ENCODE measurements at regions not wholly inside any gene's neighbourhood (a gene's known extent, or its start where the extent isn't known, plus 50 kb on each side); places are given as distances from the start of the nearest gene placed in this dataset.
"Not testable (repeated sequence)": the region's sequence is repeated elsewhere in the genome, so short reads cannot be mapped to it uniquely, and the experiment has no call there.

DNA sequence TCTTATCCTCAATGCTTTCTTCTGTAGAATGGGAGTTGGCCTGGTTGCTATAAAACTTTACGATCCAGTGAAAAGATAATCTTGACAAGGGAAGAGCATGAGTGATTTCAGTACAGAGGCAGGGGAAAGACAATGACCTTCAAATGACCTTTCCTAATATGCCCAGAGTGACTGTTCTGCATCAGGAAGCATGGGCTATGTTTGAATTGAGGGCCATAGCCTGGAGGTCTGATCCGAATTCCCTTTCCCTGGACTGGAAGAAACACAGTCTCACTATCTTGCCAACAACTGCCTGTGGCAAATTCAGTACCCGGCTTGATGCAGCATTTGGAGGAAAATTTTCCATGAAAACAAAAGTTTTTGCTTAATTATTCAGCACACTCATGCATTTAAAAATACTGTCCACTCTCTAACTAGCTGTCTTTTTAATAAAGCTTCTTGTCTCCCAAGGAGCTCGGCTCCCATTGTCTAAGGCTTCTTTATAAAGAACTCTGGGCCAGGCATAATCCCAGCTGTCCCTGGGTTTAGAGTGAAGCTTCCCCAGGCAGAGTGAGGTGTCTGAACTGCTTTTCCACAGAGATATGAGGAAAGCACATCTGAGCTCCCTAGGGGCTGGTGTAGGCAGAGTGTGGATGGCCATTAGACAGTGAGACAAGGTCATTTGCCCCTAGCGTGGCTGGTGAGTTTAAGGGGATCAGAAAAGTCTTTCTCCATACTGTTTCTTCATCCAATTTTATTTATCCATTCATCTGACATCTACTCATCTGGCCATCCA lies 132.7 kb upstream of the CADM1 start:
- H3K4me3 ChIP-seq (ENCODE audit: low read depth, low read length), result no peak overlapping the region
- DNase-seq (ENCODE audit: low read depth), result no peak
- TF ChIP-seq, protein P1, sequence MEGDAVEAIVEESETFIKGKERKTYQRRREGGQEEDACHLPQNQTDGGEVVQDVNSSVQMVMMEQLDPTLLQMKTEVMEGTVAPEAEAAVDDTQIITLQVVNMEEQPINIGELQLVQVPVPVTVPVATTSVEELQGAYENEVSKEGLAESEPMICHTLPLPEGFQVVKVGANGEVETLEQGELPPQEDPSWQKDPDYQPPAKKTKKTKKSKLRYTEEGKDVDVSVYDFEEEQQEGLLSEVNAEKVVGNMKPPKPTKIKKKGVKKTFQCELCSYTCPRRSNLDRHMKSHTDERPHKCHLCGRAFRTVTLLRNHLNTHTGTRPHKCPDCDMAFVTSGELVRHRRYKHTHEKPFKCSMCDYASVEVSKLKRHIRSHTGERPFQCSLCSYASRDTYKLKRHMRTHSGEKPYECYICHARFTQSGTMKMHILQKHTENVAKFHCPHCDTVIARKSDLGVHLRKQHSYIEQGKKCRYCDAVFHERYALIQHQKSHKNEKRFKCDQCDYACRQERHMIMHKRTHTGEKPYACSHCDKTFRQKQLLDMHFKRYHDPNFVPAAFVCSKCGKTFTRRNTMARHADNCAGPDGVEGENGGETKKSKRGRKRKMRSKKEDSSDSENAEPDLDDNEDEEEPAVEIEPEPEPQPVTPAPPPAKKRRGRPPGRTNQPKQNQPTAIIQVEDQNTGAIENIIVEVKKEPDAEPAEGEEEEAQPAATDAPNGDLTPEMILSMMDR (IDR thresholded peaks at IDR 0.05; ENCODE audit: insufficient read depth, low read depth, low read length), result no peak

DNA sequence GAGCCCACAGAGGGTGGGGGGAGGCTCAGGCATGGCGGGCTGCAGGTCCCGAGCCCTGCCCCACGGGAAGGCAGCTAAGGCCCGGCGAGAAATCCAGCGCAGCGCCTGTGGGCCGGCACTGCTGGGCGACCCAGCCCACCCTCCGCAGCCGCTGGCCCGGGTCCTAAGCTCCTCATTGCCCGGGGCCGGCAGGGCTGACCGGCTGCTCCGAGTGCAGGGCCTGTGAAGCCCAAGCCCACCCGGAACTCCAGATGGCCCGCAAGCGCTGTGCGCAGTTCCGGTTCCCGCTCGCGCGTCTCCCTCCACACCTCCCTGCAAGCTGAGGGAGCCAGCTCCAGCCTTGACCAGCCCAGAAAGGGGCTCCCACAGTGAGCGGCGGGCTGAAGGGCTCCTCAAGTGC lies 129.8 kb upstream of the CADM1 start:
- not testable (repeated sequence) for DNase-seq (ENCODE audit: low read depth)

DNA sequence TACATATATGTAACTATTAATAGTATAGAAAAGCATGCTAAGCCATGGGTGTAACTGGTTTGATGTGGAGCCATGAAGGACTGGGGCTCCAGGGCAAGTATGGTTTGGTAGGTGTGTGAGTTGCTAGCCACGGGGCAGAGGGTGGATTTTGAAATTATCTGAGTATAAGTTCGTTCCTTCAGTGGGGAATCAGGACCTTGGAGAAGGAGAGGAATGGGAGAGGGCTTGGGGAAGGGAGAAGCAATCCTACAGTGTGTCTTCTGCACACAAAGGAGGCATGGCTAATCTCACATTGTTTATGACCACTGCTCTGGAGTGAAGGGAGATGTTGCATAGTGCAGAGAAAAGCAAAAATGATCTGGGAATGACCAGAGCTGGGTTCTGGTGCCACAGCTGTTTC lies 127.8 kb upstream of the CADM1 start:
- TF ChIP-seq, protein P1 (IDR thresholded peaks at IDR 0.05; ENCODE audit: insufficient read depth, low read depth, low read length), result no peak
- H3K4me3 ChIP-seq (ENCODE audit: low read depth, low read length), result no peak overlapping the region
- DNase-seq (ENCODE audit: low read depth), result no peak

More for the DNA sequence above, 129.8 kb upstream of the CADM1 start:
- not testable (repeated sequence) for H3K4me3 ChIP-seq (ENCODE audit: low read depth, low read length)

DNA sequence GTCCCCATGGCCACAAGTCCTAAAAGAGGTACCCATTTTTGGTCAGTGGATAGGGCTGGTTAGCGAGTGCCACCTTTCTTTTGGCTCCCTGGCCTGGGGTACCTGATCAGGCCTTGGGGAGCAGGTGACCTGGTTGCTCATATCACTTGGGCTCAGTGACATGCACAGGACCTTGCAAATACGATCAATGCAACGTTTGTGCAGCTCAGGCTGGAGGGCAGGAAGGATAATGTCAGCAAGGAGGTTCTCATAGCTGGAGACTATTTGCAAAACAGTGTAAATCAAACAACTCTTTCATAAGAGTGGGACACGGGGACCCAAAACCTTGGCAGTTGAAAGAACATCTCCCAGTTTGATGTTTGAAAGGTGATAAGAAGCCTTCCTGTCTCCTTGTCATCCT lies 127.4 kb upstream of the CADM1 start:
- H3K4me3 ChIP-seq (ENCODE audit: low read depth, low read length), result no peak overlapping the region
- TF ChIP-seq, protein P1 (IDR thresholded peaks at IDR 0.05; ENCODE audit: insufficient read depth, low read depth, low read length), result no peak
- no peak for DNase-seq (ENCODE audit: low read depth)

DNA sequence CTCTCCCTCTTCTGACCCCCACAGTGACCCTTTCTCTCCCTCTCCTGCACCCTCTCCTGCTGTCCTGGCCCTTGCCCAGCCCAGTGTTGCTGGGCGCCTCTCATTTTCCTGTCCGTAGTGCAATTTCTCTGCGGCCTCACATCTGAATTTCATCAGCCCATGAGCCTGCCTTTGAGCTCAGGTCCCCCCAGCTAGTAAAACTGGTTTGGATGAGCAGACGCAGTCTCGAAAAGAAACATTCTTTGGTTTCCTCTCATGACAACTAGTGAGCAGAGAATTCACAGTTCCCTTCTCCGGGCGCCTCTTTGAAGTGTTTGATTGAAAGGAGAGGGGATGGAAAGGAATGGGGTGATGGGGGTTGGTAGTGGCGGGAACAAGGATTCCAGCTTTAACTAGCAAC lies 126.0 kb upstream of the CADM1 start:
- no peak for DNase-seq (ENCODE audit: low read depth)
- TF ChIP-seq, protein P1 (IDR thresholded peaks at IDR 0.05; ENCODE audit: insufficient read depth, low read depth, low read length), result no peak
- H3K4me3 ChIP-seq (ENCODE audit: low read depth, low read length), result no peak overlapping the region

DNA sequence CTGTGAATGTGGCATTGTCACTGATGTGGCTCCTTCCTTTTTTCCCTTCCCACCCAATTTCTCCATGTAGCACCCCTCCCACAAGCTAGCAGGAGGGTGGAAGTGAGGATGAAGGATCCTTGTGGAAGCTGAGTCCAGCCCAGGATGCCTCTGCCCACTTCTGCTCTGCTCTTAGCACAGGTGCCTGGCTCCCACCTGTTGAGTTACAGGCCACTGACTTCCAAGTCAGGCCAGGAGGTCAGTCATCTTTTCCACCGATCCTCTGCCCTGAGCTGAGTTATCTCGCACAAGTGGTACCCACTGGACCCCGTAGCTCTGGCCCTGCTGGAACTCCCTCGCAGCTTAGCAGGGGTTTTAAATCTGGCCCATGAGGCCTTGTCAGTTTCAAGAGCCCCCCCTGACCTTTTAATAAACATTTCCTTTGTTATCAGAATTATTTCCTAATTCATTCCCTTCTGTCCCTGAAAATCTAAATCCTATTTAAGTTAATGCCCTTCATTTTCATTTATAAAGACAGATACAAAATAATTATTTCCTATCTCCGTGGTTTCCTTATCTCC lies 125.3 kb upstream of the CADM1 start:
- TF ChIP-seq, protein P1 (IDR thresholded peaks at IDR 0.05; ENCODE audit: insufficient read depth, low read depth, low read length), result no peak
- no peak for DNase-seq (ENCODE audit: low read depth)
- H3K4me3 ChIP-seq (ENCODE audit: low read depth, low read length), result no peak overlapping the region

DNA sequence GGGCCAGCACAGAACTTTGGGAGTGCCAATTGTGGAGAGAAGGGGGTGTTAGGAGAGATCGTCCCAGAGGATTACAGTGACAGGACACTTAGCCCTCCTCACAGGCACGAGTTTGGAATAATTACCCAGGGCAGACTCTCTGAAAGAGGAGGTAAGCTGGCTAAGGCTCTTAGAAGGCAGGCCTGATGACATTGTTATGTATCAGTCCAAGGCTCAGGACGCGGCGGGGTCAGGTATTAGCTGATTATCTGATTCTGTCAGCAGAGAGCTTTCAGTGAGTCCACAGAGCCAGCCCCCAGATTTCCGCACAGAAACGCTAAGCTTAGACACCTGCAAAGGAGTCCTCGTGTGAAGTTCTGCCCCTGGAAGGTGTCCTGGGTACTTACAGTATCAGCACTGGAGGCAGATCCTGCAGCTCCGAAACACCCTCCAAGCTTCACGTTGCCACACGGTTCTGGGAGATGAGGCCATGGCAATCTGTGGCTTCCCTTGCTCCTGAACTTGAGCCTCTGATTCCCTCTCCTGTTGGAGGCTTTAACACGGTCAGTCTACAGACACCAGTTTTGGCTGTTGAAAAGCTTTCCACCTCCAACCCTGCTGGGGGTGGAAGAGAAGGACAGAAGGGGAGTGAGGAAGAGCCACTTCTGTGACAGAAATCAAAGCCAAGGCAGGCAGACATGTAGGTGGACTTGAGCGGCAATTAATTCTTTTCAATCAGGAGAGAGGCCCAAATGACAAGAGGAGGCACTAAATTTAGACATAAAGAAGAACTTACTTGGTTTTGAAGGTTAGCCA lies 123.6 kb upstream of the CADM1 start:
- no peak for DNase-seq (ENCODE audit: low read depth)
- TF ChIP-seq, protein P1 (IDR thresholded peaks at IDR 0.05; ENCODE audit: insufficient read depth, low read depth, low read length), result no peak

More for the DNA sequence above, 123.6 kb upstream of the CADM1 start:
- no peak overlapping the region for H3K4me3 ChIP-seq (ENCODE audit: low read depth, low read length)
